Astrocyte of the cerebellum (primary cell): ENCODE measurements at regions not wholly inside any gene's neighbourhood (a gene's known extent, or its start where the extent isn't known, plus 50 kb on each side); places are given as distances from the start of the nearest gene placed in this dataset.
"Not testable (repeated sequence)": the region's sequence is repeated elsewhere in the genome, so short reads cannot be mapped to it uniquely, and the experiment has no call there.

Experiments used
- DNase-seq: peaks from one replicate; pipeline ENCODE4 v3.0.0-alpha.2; 2011; ENCODE audit warnings: low read depth
- H3K4me3 ChIP-seq: 2 replicates; pipeline ENCODE4 v1.5.1; 2011; ENCODE audit warnings: mild to moderate bottlenecking, low read depth, low read length, moderate library complexity
- CTCF ChIP-seq: IDR thresholded peaks from 2 replicates; pipeline ENCODE4 v1.5.1; 2012; ENCODE audit warnings: low read length, low read depth, moderate library complexity, mild to moderate bottlenecking; ENCODE audit errors: missing control alignments
- in situ Hi-C: cut with HindIII; loops from 2 replicates; pipeline ENCODE4 v1.10.0; 2017; ENCODE audit warnings: low sequenced_read_pairs

GRCh38 chr16:35203636-35204035 is 1744.2 kb downstream of the TP53TG3F start:
- DNase-seq: no peak
- TF ChIP-seq CTCF: no peak
- in situ Hi-C loops: no loop called here
- H3K4me3 ChIP-seq: no peak overlapping the region

- TF ChIP-seq CTCF: no peak
- DNase-seq: no peak
- no peak overlapping the region for H3K4me3 ChIP-seq
- in situ Hi-C loops: no loop called here
These were observed 1747.9 kb downstream of the TP53TG3F start for GRCh38 chr16:35207059-35207999.

- in situ Hi-C loops: no loop called here
- no peak for TF ChIP-seq CTCF
- no peak for DNase-seq
- no peak overlapping the region for H3K4me3 ChIP-seq
These were observed 1748.9 kb downstream of the TP53TG3F start for GRCh38 chr16:35208001-35208935.

- no peak for TF ChIP-seq CTCF
- H3K4me3 ChIP-seq: no peak overlapping the region
- in situ Hi-C loops: no loop called here
- no peak for DNase-seq
These were observed 1751.4 kb downstream of the TP53TG3F start for GRCh38 chr16:35210681-35211433.

GRCh38 chr16:35214840-35215239 is 1755.4 kb downstream of the TP53TG3F start:
- no peak overlapping the region for H3K4me3 ChIP-seq
- DNase-seq: no peak
- in situ Hi-C loops: no loop called here
- TF ChIP-seq CTCF: no peak

GRCh38 chr16:35215287-35215686 is 1755.9 kb downstream of the TP53TG3F start:
- no peak for TF ChIP-seq CTCF
- no peak overlapping the region for H3K4me3 ChIP-seq
- no peak for DNase-seq
- in situ Hi-C loops: no loop called here

GRCh38 chr16:35216261-35216660 is 1756.8 kb downstream of the TP53TG3F start:
- DNase-seq, in situ Hi-C loops, H3K4me3 ChIP-seq: not testable (repeated sequence)
